Epithelial cell of proximal tubule (primary cell): ENCODE measurements at regions not wholly inside any gene's neighbourhood (a gene's known extent, or its start where the extent isn't known, plus 50 kb on each side); places are given as distances from the start of the nearest gene placed in this dataset.

Source experiments
- DNase-seq: peaks from one replicate; pipeline ENCODE4 v3.0.0-alpha.2; 2011; ENCODE audit warnings: low read depth
- H3K4me3 ChIP-seq: 2 replicates; pipeline ENCODE4 v1.5.1; 2011; ENCODE audit warnings: low read depth, mild to moderate bottlenecking, low read length
- TF ChIP-seq, protein P1 (sequence below): conservative IDR thresholded peaks from 2 replicates; pipeline ENCODE4 v1.5.1; 2012; ENCODE audit warnings: low read depth, mild to moderate bottlenecking, low read length

- H3K4me3 ChIP-seq: no peak overlapping the region
- no peak for DNase-seq
- TF ChIP-seq, protein P1, sequence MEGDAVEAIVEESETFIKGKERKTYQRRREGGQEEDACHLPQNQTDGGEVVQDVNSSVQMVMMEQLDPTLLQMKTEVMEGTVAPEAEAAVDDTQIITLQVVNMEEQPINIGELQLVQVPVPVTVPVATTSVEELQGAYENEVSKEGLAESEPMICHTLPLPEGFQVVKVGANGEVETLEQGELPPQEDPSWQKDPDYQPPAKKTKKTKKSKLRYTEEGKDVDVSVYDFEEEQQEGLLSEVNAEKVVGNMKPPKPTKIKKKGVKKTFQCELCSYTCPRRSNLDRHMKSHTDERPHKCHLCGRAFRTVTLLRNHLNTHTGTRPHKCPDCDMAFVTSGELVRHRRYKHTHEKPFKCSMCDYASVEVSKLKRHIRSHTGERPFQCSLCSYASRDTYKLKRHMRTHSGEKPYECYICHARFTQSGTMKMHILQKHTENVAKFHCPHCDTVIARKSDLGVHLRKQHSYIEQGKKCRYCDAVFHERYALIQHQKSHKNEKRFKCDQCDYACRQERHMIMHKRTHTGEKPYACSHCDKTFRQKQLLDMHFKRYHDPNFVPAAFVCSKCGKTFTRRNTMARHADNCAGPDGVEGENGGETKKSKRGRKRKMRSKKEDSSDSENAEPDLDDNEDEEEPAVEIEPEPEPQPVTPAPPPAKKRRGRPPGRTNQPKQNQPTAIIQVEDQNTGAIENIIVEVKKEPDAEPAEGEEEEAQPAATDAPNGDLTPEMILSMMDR: no peak
These were observed 410.1 kb downstream of the PRDM2 start for GRCh38 chr1:14110040-14110439.

DNA sequence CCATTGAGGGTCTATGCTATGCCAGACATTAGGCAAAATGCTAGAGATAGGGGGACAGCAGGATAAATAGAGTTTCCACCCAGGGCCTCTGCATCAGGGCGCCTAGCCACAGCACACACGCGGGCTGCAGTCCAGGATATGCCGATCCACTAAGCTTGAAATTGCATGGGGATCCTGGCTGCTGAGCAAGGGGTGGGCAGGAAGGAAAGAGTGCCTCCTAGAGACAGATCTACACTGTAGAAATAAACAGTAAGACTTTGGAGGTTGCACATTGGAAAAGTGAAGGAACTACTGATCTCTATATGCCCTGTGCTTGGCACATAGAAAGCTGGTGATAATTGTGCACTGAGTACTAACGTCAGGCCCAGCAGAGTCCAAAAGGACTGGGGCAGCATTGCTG is 411.1 kb downstream of the PRDM2 start:
- H3K4me3 ChIP-seq: no peak overlapping the region
- DNase-seq: no peak
- TF ChIP-seq, protein P1: peak; percentile 32

DNA sequence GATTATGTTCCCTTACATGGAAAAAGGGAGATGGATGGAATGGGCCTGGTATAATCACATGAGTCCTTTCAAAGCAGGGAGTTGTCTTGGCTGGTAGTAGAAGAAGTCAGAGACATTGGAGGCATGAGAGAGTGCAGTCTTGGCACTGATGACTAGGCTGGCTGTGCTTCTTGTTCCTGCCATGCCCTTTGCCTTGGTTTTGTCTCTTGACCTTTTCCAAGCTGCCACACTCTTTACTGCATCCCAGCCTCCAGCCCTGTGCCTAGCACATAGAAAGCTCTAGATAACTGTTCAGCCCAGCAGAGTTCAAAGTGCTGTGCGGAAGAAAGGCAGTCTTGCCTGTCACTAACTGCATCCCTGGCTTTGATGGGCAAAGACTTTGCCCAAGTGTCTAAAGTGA is 412.6 kb downstream of the PRDM2 start:
- no peak overlapping the region for H3K4me3 ChIP-seq
- DNase-seq: no peak
- TF ChIP-seq, protein P1: no peak

DNA sequence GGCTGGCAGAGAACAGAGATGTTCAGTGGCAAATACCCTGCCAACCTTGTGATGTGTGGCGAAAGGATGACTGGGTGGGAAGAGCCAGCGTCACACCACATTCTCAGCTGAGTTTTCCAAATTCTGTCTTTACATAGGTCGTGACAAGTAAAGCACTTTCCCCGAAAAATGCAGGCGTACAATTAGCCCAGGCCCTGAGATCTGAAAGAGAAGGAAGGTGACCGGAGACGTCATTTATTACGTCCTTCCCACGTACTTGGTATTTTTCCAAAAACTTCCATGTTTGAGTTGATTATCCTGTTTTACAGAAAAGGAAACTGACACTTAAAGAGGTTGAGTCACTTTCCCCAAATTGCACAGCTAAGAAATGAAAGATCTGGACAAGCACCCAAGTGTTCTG is 413.3 kb downstream of the PRDM2 start:
- DNase-seq: no peak
- H3K4me3 ChIP-seq: no peak overlapping the region
- TF ChIP-seq, protein P1: no peak

DNA sequence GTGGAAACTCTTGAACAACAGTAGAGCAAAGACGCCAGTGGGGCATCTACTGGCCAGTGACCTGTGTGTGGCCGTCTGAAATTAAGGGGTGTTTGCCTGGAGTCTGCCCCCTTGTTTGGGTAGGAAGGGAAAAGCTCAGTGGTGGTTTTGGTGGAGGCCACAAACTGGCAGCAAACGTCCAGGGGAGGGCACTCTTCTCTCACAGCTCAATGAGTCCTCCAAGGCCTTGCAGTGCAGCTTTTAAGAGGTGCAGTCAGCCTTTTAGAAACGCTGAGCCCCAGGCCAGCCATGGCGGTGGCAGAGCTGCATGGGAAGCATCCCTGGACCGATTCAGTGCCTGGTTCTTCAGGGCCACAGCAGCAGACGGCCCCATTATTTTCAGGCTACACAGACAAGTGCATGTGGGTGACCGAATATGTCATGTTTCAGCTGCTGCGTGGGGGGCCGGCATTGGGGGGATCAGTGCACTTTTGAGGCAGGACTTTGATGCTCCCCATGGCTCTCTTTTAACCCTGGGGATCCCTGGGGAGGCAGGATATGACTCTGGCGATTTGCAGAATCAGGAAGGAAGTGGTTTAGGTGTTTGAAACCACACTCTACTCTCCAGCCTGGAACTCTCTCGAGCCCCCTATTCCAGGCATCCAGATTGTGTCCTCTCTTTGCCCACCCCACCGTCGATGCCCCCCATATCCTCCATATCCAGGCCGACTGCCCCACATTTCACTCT is 414.0 kb downstream of the PRDM2 start:
- DNase-seq: peak; percentile 15
- TF ChIP-seq, protein P1: peak; percentile 86

DNA sequence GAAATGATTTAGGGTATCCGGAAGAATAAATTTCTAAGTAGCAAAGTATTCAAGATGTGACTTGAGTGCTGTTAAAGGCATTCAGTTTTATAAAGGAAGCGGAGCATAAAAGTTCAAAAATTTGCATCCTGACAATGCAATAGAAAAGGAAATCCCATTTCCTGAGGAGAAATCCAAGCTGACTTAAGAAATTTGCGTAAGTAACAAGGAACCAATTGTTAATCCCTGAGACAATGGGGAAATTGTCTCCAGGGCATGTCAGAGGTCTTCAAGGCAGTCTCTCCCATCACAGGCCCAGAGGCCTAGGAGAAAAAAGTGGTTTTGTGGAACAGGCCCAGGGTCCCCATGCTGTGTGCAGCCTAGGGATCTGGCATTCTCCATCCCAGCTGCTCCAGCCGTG is 416.0 kb downstream of the PRDM2 start:
- TF ChIP-seq, protein P1: no peak
- no peak for DNase-seq
- H3K4me3 ChIP-seq: no peak overlapping the region

More for the DNA sequence above, 414.0 kb downstream of the PRDM2 start:
- no peak overlapping the region for H3K4me3 ChIP-seq

- H3K4me3 ChIP-seq: no peak overlapping the region
- TF ChIP-seq, protein P1: no peak
- DNase-seq: peak; percentile 63
These were observed 417.7 kb downstream of the PRDM2 start for GRCh38 chr1:14117700-14118099.
